ENCODE measurements at regions not wholly inside any gene's neighbourhood (a gene's known extent, or its start where the extent isn't known, plus 50 kb on each side); places are given as distances from the start of the nearest gene placed in this dataset.

GRCh38 chr2:129297430-129297829, 682.0 kb upstream of the RAB6C start:
- no peak for DNase-seq

DNA sequence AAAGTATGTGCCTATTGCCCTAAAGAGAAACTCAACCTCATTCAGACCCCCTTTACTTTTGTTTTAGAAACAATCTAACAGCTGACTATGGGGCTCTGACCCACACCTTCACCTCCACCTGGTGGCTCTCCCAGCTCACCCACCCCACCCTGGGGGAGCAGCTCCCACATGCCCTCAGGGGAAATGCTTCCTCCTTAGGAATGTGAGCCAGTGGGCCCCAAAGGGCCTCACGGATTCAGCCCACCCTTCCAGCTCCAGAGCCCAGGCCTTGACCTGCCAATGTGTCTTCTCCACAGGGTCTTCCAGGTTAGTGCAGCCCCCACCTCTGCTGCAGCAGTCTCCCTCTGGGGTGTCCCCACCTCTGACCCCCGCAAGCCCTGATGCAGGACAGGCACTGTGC, 680.1 kb upstream of the RAB6C start:
- no peak for DNase-seq

GRCh38 chr2:129299756-129300155, 679.7 kb upstream of the RAB6C start:
- no peak for DNase-seq

GRCh38 chr2:129300456-129300855, 679.0 kb upstream of the RAB6C start:
- DNase-seq = no peak

- DNase-seq = no peak
These were observed 678.0 kb upstream of the RAB6C start for GRCh38 chr2:129301431-129301913.

DNA sequence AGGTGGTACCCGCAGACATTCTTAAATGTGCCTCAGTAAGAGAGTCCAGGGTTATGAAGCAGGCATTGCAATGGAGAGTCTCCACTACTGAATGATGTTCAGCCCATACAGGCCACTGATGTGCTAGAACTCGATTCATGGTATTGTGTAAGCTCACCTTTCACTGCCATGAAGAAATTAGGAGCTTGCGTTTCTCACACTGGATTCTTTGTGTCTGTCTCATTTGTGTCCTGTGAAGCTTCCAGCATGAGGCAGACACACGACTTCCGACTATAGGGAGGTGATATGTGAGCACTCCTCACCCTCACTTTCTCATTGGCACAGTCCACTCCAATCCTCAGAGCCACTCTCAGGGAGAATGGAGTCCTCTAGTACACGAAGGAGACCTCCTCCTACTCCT, 677.4 kb upstream of the RAB6C start:
- no peak for DNase-seq

GRCh38 chr2:129302561-129303183, 676.8 kb upstream of the RAB6C start:
- DNase-seq = no peak

GRCh38 chr2:129314120-129314519, 665.3 kb upstream of the RAB6C start:
- no peak for DNase-seq

DNA sequence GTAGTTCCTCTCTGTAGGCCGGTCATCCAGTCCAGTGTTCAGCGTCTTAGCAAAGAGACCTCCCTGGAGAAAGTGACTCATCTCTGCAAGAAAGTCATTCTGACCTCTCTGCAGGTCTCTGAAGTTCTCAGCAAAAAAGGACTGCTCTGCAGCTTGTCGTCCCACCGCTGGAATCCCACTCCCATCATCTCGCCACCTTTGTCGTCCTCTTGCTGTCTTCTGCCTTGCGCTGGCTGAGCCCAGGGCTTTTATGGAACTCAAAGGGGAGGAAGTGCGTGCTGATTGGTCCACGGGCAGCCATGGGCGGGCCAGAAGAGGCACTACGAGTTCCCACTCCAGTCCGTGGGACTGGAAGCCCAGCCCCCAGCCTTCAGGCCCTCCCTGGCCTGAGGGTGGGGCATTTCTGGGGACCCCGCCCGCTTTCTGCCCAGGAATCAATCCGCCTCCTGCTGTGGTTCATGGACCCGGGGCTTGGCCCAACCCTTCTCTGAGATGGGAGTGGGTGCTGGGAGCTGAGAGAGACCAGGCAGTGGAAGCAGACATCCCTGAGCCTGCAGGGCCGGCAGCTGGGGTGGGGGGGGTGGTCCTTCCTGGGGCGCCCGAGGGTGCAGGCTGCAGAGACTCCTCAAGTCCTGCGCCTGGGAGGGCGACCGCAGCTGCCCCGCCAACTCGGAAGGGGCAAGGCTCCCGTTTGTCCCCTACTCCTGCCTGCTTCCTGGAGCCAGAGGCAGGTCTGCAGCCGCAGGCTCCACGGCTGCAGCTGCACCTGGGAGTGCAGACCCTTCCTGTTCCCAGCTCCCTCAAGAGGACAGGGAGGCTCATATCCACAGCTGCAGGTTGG, 660.7 kb upstream of the RAB6C start:
- DNase-seq = no peak

GRCh38 chr2:129319422-129319717, 660.1 kb upstream of the RAB6C start:
- DNase-seq = no peak

DNA sequence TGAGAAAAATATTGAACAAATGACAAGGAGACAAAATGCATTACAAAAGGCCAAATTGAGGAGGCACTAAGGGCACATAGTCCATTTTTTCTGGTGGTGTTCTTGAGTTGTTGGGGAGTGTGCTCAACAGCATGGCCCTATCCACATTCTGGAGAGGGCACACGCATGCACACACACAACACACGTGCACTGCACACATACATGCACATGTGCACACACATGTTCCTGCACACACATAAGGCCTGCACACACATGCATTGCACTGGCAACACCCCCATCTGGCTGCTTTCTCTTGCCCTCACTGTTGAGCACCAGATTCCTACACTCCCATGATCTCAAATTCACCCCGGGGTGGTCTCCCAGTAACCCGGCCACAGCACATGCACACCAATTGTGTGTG, 659.2 kb upstream of the RAB6C start:
- DNase-seq = no peak

GRCh38 chr2:129324349-129324748, 655.1 kb upstream of the RAB6C start:
- no peak for DNase-seq

- no peak for DNase-seq
These were observed 654.3 kb upstream of the RAB6C start for GRCh38 chr2:129325151-129325550.

- no peak for DNase-seq
These were observed 649.9 kb upstream of the RAB6C start for GRCh38 chr2:129329574-129329973.

DNA sequence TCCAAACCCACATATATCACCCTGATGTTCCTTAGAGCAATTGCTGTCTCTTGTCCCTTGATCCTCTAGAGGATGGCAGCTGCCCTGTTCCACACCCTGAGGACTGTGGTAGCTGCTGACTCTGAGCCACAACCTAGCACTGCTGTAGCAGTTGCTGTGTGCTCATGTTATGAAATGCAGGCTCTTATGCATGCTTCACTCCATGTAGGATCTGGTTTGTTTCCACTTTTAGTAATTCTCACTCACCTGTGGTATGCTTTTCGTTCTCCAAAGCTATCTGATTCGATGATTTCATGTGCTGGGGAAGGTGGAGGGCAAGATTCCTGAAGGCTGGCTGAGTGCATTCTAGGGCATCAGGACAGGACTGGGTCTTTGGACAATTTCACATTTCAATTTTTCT, 649.0 kb upstream of the RAB6C start:
- no peak for DNase-seq

GRCh38 chr2:129331638-129332037, 647.8 kb upstream of the RAB6C start:
- DNase-seq = no peak

DNA sequence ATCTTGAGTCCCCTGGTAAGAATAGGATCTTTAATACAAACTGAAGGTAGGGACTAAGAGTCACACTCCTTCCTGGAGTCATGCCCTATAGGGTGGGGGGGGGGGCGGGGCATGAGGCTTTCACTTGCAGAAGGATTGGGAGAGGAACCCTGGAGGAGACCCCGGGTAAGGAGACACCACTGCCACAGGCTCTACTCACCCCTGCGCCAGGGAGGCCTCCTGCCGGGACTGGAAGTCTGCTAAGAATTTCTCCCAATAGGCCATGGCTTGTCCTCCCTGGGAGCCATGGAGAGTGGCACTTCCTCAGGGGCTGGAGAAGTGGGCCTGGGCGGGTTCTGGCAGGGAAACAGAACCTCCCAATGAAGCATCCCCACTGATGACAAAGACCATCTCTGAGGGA, 645.3 kb upstream of the RAB6C start:
- no peak for DNase-seq

DNA sequence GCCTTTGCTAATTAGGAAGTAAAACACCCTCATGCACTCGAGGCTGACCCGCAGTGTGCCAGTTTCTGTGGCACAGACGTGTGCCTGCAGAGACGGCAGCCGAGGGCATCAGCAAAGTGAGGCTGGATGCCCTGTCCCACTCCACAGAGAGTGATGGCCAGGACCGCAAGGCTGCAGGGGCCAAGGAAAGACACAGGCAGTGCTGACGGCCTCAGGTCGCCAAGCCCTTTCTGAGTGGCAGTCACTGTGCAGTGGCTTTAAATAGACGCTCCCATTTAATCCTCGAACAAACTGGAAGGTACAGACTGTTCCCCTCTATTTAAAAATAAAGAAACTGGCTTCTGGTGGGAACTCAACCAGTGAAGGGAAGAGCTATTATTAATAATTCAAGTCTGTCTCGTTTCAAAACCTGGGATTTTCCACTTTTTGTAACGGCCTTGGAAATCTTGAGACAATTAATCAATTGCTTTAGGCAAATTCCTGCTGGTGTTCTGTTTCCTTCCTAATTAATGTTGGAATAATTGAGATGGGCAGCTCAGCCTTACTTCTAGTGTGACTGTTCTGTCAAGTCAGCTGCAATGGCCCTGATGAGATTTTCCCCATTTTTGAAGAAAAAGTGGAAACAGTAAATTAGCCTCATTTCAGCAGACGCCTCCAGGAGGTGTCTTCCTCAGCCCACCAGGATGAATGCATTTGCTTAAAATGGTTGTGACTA, 644.6 kb upstream of the RAB6C start:
- DNase-seq = no peak

- no peak for DNase-seq
These were observed 643.2 kb upstream of the RAB6C start for GRCh38 chr2:129336276-129336675.

GRCh38 chr2:129337076-129337475, 642.4 kb upstream of the RAB6C start:
- no peak for DNase-seq

DNA sequence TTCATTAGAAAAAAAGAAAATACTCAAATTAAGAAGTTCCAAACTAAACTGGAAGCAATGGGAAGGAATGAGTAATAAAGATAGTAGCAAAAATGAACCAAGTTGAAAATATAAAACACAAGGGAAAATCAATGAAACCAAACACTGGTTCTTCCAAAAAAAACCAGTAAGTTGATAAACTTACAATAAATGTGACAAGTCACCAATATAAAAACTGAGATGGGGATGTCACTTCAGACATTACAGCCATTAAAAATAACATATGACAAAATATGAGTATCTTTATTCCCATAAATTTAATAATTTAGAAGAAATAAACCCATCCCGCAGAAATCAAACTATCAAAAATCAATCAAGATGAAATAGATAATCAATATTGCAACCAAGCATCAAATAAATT, 633.9 kb upstream of the RAB6C start:
- DNase-seq = no peak

GRCh38 chr2:129347486-129348217, 631.8 kb upstream of the RAB6C start:
- no peak for DNase-seq

DNA sequence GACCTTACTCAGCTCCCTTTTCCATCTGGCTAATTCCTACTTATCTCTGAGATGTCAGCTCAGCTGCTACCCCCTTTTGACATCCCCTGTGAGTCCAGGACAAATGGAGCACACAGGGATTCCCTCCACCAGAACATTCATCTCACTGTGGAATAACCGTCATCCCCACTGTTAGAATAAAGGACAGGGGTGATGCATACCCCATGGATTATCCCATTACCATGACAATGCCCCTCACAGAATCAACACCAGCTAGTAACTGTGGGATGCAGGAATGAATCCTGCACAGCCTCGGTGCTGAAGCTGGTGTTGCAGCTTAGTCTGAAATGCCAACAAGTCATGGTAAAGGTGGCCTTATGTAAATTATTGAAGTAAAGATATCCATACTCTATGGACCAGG, 624.8 kb upstream of the RAB6C start:
- DNase-seq = no peak
